DND-41 (cell line): ENCODE measurements at regions not wholly inside any gene's neighbourhood (a gene's known extent, or its start where the extent isn't known, plus 50 kb on each side); places are given as distances from the start of the nearest gene placed in this dataset.

ENCODE experiments used
- ATAC-seq: fragments of 200-7000 bp; cut with Tn5 transposase; 3 replicates; pipeline ENCODE4 v1.9.1; 2021; ENCODE audit warnings: low read depth; ENCODE audit not compliant: insufficient read depth
- DNase-seq: peaks from one replicate; pipeline ENCODE4 v3.0.0-alpha.2; 2020
- H2AFZ ChIP-seq: 2 replicates; pipeline ENCODE4 v1.6.0; 2012; ENCODE audit warnings: low read depth, low read length
- H3K27ac ChIP-seq: 2 replicates; pipeline ENCODE4 v1.5.1; 2012; ENCODE audit warnings: low read length, inconsistent platforms
- H3K27me3 ChIP-seq: fragments of 200-600 bp; sonication (generic); 2 replicates; pipeline ENCODE4 v1.6.0; 2012; ENCODE audit warnings: low read length, mild to moderate bottlenecking, inconsistent platforms; ENCODE audit not compliant: insufficient read depth, poor library complexity
- H3K36me3 ChIP-seq: 2 replicates; pipeline ENCODE4 v1.5.1; 2012; ENCODE audit warnings: low read length, inconsistent platforms; ENCODE audit not compliant: insufficient read depth
- H3K4me1 ChIP-seq: 2 replicates; pipeline ENCODE4 v1.5.1; 2012; ENCODE audit warnings: mild to moderate bottlenecking, low read length; ENCODE audit not compliant: insufficient read depth
- H3K4me2 ChIP-seq: 2 replicates; pipeline ENCODE4 v1.6.0; 2012; ENCODE audit warnings: mild to moderate bottlenecking, moderate library complexity, low read length, inconsistent platforms; ENCODE audit not compliant: insufficient read depth
- H3K4me3 ChIP-seq, 2 experiments: fragments of 200-600 bp in 1 of 2; shearing (Covaris generic) in 1 of 2; 2 replicates each; pipeline ENCODE4 v1.5.1; 2012 to 2016; ENCODE audit warnings: inconsistent platforms in 2 of 2, low read length in 2 of 2, mild to moderate bottlenecking in 2 of 2, low read depth in 1 of 2, moderate library complexity in 1 of 2
- H3K79me2 ChIP-seq: 2 replicates; pipeline ENCODE4 v1.6.0; 2012; ENCODE audit warnings: low read length, inconsistent platforms; ENCODE audit not compliant: insufficient read depth
- H3K9ac ChIP-seq: 2 replicates; pipeline ENCODE4 v1.6.0; 2012; ENCODE audit warnings: low read depth, mild to moderate bottlenecking, inconsistent platforms, low read length, moderate library complexity
- H3K9me3 ChIP-seq: 2 replicates; pipeline ENCODE4 v1.5.1; 2012; ENCODE audit warnings: low read length, moderate library complexity, mild to moderate bottlenecking, inconsistent platforms; ENCODE audit not compliant: insufficient read depth, severe bottlenecking
- H4K20me1 ChIP-seq: 2 replicates; pipeline ENCODE4 v1.6.0; 2012; ENCODE audit warnings: low read length; ENCODE audit not compliant: insufficient read depth
- EZH2 ChIP-seq: IDR thresholded peaks from 3 replicates; pipeline ENCODE4 v1.6.1; 2012; ENCODE audit warnings: borderline replicate concordance, low read depth, mild to moderate bottlenecking, moderate library complexity, low read length, inconsistent platforms; ENCODE audit not compliant: severe bottlenecking
- TF ChIP-seq, protein P1 (sequence below): IDR thresholded peaks from 2 replicates; pipeline ENCODE4 v1.5.1; 2012; ENCODE audit warnings: borderline replicate concordance, low read length, moderate library complexity, mild to moderate bottlenecking; ENCODE audit not compliant: poor library complexity, severe bottlenecking; ENCODE audit errors: extremely low read depth

DNA sequence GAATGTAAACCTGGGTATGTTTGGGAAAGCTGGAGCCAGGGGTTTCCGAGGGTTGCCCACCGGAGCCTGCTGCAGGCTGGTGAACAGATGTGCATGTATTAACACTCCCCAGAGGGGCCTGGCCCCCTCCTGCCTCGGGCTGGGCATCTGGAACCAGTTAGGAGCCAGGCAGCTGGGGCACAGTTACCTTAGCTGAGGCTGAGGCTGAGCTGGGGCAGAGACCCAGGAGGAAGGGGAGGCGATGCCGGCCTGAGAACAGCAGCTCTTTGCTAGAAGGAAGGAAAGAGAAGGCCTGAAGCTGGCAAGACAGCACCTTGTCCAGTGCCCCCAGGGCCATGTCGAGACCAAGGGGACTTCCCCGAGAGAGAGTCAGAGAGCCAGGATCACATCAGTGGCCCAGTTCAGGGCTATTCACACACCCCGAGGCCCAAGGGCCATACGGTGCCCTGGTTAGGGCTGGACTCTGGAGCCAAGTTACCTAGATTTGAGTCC lies 65.8 kb downstream of the RMI2 start:
- no peak overlapping the region for H3K27ac ChIP-seq
- no peak overlapping the region for H3K4me3 ChIP-seq
- H3K27me3 ChIP-seq, result no peaks in the 10 kb centered on the region
- H2AFZ ChIP-seq, result no peak overlapping the region
- H3K4me2 ChIP-seq, result no peak overlapping the region
- H3K36me3 ChIP-seq, result no peaks in the 10 kb centered on the region
- H4K20me1 ChIP-seq, result peaks cover 7% of the 10 kb centered on the region; the same call in 1 of the 2 replicates
- TF ChIP-seq, protein P1, sequence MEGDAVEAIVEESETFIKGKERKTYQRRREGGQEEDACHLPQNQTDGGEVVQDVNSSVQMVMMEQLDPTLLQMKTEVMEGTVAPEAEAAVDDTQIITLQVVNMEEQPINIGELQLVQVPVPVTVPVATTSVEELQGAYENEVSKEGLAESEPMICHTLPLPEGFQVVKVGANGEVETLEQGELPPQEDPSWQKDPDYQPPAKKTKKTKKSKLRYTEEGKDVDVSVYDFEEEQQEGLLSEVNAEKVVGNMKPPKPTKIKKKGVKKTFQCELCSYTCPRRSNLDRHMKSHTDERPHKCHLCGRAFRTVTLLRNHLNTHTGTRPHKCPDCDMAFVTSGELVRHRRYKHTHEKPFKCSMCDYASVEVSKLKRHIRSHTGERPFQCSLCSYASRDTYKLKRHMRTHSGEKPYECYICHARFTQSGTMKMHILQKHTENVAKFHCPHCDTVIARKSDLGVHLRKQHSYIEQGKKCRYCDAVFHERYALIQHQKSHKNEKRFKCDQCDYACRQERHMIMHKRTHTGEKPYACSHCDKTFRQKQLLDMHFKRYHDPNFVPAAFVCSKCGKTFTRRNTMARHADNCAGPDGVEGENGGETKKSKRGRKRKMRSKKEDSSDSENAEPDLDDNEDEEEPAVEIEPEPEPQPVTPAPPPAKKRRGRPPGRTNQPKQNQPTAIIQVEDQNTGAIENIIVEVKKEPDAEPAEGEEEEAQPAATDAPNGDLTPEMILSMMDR, result no peak
- TF ChIP-seq EZH2, result no peak
- ATAC-seq (no peak), DNase-seq (no peak)
- H3K9me3 ChIP-seq, result no peaks in the 10 kb centered on the region
- H3K4me1 ChIP-seq, result no peaks in the 10 kb centered on the region
- no peak overlapping the region for H3K9ac ChIP-seq
- no peaks in the 10 kb centered on the region for H3K79me2 ChIP-seq

DNA sequence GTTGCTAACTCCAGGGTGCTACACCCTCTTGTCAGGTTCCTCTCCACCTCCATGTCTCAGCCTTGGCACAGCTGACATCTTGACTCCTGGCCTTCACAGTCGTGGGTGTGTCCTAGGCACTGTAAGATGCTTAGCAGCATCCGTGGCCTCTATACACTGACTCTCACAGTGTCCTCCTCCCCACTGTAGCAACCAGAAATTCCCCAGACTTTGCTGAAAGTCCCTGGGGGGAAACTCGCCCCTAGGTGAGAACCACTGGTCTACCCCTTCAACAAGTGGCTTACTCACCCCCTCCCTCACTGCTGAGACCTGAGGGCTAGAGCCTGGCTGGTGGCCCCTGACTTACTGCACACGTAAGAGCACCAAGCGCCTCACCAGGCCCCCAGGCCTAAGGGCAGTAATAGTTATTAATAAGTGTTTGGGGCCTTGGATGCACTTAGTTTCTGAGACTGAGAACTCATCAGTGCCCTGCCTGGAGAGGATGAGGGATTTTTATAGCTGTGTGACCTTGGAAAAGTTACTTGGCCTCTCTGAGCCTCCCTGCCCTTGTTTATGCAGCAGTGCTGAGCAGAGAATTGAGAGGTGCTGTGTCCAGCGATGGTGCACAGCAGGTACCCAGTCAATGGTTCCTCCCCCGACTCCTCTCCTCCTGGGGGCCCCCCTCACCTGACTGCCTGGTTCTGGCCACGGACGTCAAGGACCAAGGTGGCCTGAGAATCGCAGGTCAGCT lies 67.1 kb downstream of the RMI2 start:
- Histone ChIP-seq H3K27me3 (no peaks in the 10 kb centered on the region), H3K4me3 (no peak overlapping the region), H3K4me2 (no peak overlapping the region), H3K9me3 (no peaks in the 10 kb centered on the region), H3K79me2 (no peaks in the 10 kb centered on the region), H3K36me3 (no peaks in the 10 kb centered on the region), H3K27ac (no peak overlapping the region), H4K20me1 (peaks cover 7% of the 10 kb centered on the region; the same call in 1 of the 2 replicates), H3K4me1 (no peaks in the 10 kb centered on the region), H3K9ac (no peak overlapping the region), H2AFZ (no peak overlapping the region)
- TF ChIP-seq, protein P1, result no peak
- no peak for TF ChIP-seq EZH2
- DNase-seq (no peak), ATAC-seq (no peak)

DNA sequence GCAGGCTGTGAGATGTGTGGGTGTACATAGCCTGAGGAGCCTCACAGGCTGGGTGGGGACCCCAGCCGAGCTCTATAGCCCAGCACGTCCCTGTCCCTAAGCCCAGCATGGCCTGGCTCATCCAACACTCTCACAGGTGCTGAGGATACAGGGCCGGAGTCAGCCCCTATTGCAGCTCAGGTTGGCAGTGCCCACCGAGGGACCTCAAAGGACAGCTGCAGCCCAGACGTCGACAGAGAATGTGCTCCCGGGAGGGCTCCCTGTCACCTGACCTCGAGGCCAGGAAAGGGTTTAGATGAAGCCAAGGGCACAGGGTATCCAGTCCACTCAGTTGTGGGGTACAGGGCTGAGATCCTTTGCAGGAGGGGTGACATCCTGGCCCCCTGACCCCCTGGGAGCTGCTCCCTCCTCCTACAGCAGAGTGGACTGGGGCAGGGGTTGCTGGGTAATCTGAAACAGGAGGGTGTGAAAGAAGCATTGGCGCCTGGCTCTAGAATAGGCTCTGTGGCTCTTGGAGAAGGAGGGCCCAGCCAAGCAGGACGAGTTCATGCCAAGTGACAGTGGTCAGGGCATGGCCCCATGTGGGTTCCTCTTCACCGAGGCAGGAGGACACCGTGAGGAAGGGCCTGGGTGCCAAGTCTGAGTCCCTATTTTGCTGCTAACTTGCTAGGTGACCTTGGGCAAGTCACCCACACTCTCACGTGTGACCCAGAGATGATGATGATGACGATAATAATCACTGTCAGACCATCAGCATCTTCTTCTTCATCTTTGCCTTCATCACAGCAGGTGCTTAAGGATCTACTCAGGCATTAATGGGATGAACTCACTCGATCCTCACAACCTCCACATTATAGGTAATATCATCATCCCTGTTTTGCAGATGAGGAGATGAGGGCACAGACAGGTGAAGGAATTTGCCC lies 68.0 kb downstream of the RMI2 start:
- no peaks in the 10 kb centered on the region for H3K9me3 ChIP-seq
- no peak overlapping the region for H2AFZ ChIP-seq
- no peaks in the 10 kb centered on the region for H3K4me1 ChIP-seq
- H3K27ac ChIP-seq, result no peak overlapping the region
- H3K9ac ChIP-seq, result no peak overlapping the region
- no peaks in the 10 kb centered on the region for H3K27me3 ChIP-seq
- H4K20me1 ChIP-seq, result peaks cover 7% of the 10 kb centered on the region; the same call in 1 of the 2 replicates
- ATAC-seq, result no peak
- no peak overlapping the region for H3K4me3 ChIP-seq
- DNase-seq, result no peak
- TF ChIP-seq, protein P1, result no peak
- TF ChIP-seq EZH2, result no peak
- H3K79me2 ChIP-seq, result no peaks in the 10 kb centered on the region
- no peak overlapping the region for H3K4me2 ChIP-seq
- H3K36me3 ChIP-seq, result no peaks in the 10 kb centered on the region
